SK-MEL-5 (cell line): ENCODE measurements at regions not wholly inside any gene's neighbourhood (a gene's known extent, or its start where the extent isn't known, plus 50 kb on each side); places are given as distances from the start of the nearest gene placed in this dataset.
"Not testable (repeated sequence)": the region's sequence is repeated elsewhere in the genome, so short reads cannot be mapped to it uniquely, and the experiment has no call there.

ENCODE experiments used
- DNase-seq: peaks from one replicate; pipeline ENCODE4 v3.0.0-alpha.2; 2016; ENCODE audit warnings: low read depth, low spot score
- in situ Hi-C: cut with HindIII; loops from 2 replicates; pipeline ENCODE4 v1.10.0; 2016; ENCODE audit warnings: low sequenced_read_pairs, high pct_unique_total_duplicates, low pct_unique_long_range_greater_than_20kb

- DNase-seq, in situ Hi-C loops: not testable (repeated sequence)
These were observed 223.7 kb upstream of the ANKRD20A1 start for GRCh38 chr9:67635067-67635466.

GRCh38 chr9:67611900-67612299 is 246.8 kb upstream of the ANKRD20A1 start:
- DNase-seq, in situ Hi-C loops: not testable (repeated sequence)

GRCh38 chr9:67609872-67610271 is 248.9 kb upstream of the ANKRD20A1 start:
- DNase-seq, in situ Hi-C loops: not testable (repeated sequence)

- DNase-seq: not testable (repeated sequence)
These were observed 249.3 kb upstream of the ANKRD20A1 start for GRCh38 chr9:67609435-67609834.

GRCh38 chr9:67605113-67605512 is 253.6 kb upstream of the ANKRD20A1 start:
- DNase-seq, in situ Hi-C loops: not testable (repeated sequence)

More at GRCh38 chr9:67609435-67609834, 249.3 kb upstream of the ANKRD20A1 start:
- in situ Hi-C loops: not testable (repeated sequence)

- in situ Hi-C loops, DNase-seq: not testable (repeated sequence)
These were observed 255.1 kb upstream of the ANKRD20A1 start for GRCh38 chr9:67603609-67604008.

- in situ Hi-C loops, DNase-seq: not testable (repeated sequence)
These were observed 266.3 kb upstream of the ANKRD20A1 start for GRCh38 chr9:67592424-67592823.

- DNase-seq, in situ Hi-C loops: not testable (repeated sequence)
These were observed 302.9 kb upstream of the ANKRD20A1 start for GRCh38 chr9:67555874-67556273.

- in situ Hi-C loops, DNase-seq: not testable (repeated sequence)
These were observed 308.7 kb upstream of the ANKRD20A1 start for GRCh38 chr9:67550044-67550443.

- DNase-seq, in situ Hi-C loops: not testable (repeated sequence)
These were observed 328.9 kb upstream of the ANKRD20A1 start for GRCh38 chr9:67529834-67530233.

GRCh38 chr9:67516938-67517337 is 341.8 kb upstream of the ANKRD20A1 start:
- in situ Hi-C loops, DNase-seq: not testable (repeated sequence)

GRCh38 chr9:67514587-67514986 is 344.1 kb upstream of the ANKRD20A1 start:
- in situ Hi-C loops, DNase-seq: not testable (repeated sequence)

GRCh38 chr9:67503728-67504369 is 354.9 kb upstream of the ANKRD20A1 start:
- in situ Hi-C loops, DNase-seq: not testable (repeated sequence)

GRCh38 chr9:67492028-67492427 is 366.7 kb upstream of the ANKRD20A1 start:
- in situ Hi-C loops: not testable (repeated sequence)

GRCh38 chr9:67477465-67477864 is 381.3 kb upstream of the ANKRD20A1 start:
- in situ Hi-C loops: not testable (repeated sequence)

More at GRCh38 chr9:67492028-67492427, 366.7 kb upstream of the ANKRD20A1 start:
- not testable (repeated sequence) for DNase-seq

GRCh38 chr9:67470739-67471138 is 388.0 kb upstream of the ANKRD20A1 start:
- in situ Hi-C loops, DNase-seq: not testable (repeated sequence)

More at GRCh38 chr9:67477465-67477864, 381.3 kb upstream of the ANKRD20A1 start:
- not testable (repeated sequence) for DNase-seq

- DNase-seq, in situ Hi-C loops: not testable (repeated sequence)
These were observed 390.4 kb upstream of the ANKRD20A1 start for GRCh38 chr9:67468326-67468725.

GRCh38 chr9:67461796-67462757 is 396.7 kb upstream of the ANKRD20A1 start:
- DNase-seq, in situ Hi-C loops: not testable (repeated sequence)
